Activated naive CD4-positive, alpha-beta T cell treated with anti-CD3 and anti-CD28 coated beads for 36 hours (primary cell): ENCODE measurements at regions not wholly inside any gene's neighbourhood (a gene's known extent, or its start where the extent isn't known, plus 50 kb on each side); places are given as distances from the start of the nearest gene placed in this dataset.
"Not testable (repeated sequence)": the region's sequence is repeated elsewhere in the genome, so short reads cannot be mapped to it uniquely, and the experiment has no call there.

ENCODE experiments used
- CTCF ChIA-PET: fragments of 350-600 bp; sonication (Branson Sonifier 250); formaldehyde crosslinking; loops from one replicate; lab custom pipeline; 2021; ENCODE audit warnings: antibody characterized with exemption; lab: Charles Lee
- DNase-seq: peaks from one replicate; pipeline ENCODE4 v3.0.0-alpha.2; 2020
- H3K27ac Mint-ChIP-seq: one replicate; pipeline ENCODE4 v1.8.0; 2021; ENCODE audit warnings: mild to moderate bottlenecking, mixed read lengths
- H3K27me3 Mint-ChIP-seq: one replicate; pipeline ENCODE4 v1.8.0; 2021; ENCODE audit warnings: low read depth, mixed read lengths
- H3K36me3 Mint-ChIP-seq: one replicate; pipeline ENCODE4 v1.8.0; 2021; ENCODE audit warnings: low read depth, mixed read lengths
- H3K4me1 Mint-ChIP-seq: one replicate; pipeline ENCODE4 v1.8.0; 2021; ENCODE audit warnings: low read depth, mixed read lengths
- H3K4me3 Mint-ChIP-seq: one replicate; pipeline ENCODE4 v1.8.0; 2021; ENCODE audit warnings: mild to moderate bottlenecking, moderate library complexity, mixed read lengths
- H3K9me3 Mint-ChIP-seq: one replicate; pipeline ENCODE4 v1.8.0; 2021; ENCODE audit warnings: mixed read lengths
- intact Hi-C: fragments of 100-400 bp; cut with micrococcal nuclease; formaldehyde crosslinking; loops from one replicate; pipeline ENCODE4 v1.15.1; 2023

GRCh38 chr1:78310261-78310660 lies 180.5 kb upstream of the PTGFR start:
- DNase-seq, H3K9me3 Mint-ChIP-seq, H3K4me1 Mint-ChIP-seq, H3K36me3 Mint-ChIP-seq, H3K27ac Mint-ChIP-seq, intact Hi-C loops, CTCF ChIA-PET, H3K4me3 Mint-ChIP-seq, H3K27me3 Mint-ChIP-seq: not testable (repeated sequence)

GRCh38 chr1:78318011-78318410 lies 172.8 kb upstream of the PTGFR start:
- intact Hi-C loops, result no loop called here
- no peak for DNase-seq
- Mint-ChIP-seq H3K4me1 (no peaks in the 10 kb centered on the region), H3K36me3 (no peaks in the 10 kb centered on the region), H3K27me3 (no peaks in the 10 kb centered on the region), H3K27ac (no peak overlapping the region), H3K4me3 (no peak overlapping the region), H3K9me3 (peaks cover 2% of the 10 kb centered on the region)
- CTCF ChIA-PET, result no interaction called here

- no peak overlapping the region for H3K27ac Mint-ChIP-seq
- CTCF ChIA-PET, result interaction anchor here (0.6 kb wide), 1 partner anchor 35 kb away, joined by 3 read pairs; no protein-coding TSS in a partner anchor
- no peaks in the 10 kb centered on the region for H3K36me3 Mint-ChIP-seq
- no peaks in the 10 kb centered on the region for H3K4me1 Mint-ChIP-seq
- intact Hi-C loops, result no loop called here
- no peaks in the 10 kb centered on the region for H3K27me3 Mint-ChIP-seq
- H3K4me3 Mint-ChIP-seq, result no peak overlapping the region
- H3K9me3 Mint-ChIP-seq, result no peaks in the 10 kb centered on the region
- DNase-seq, result no peak
These were observed 171.2 kb upstream of the PTGFR start for GRCh38 chr1:78319603-78320002.

- DNase-seq, result no peak
- Mint-ChIP-seq H3K4me3 (no peak overlapping the region), H3K27ac (no peak overlapping the region), H3K36me3 (no peaks in the 10 kb centered on the region), H3K9me3 (no peaks in the 10 kb centered on the region), H3K27me3 (no peaks in the 10 kb centered on the region), H3K4me1 (no peaks in the 10 kb centered on the region)
- CTCF ChIA-PET, result interaction anchor here (0.6 to 0.7 kb wide), 2 partner anchors 29 to 181 kb away, joined by 3 read pairs; no protein-coding TSS in a partner anchor
- intact Hi-C loops, result no loop called here
These were observed 167.7 kb upstream of the PTGFR start for GRCh38 chr1:78322928-78323680.

GRCh38 chr1:78325293-78325692 lies 165.5 kb upstream of the PTGFR start:
- no peak for DNase-seq
- Mint-ChIP-seq H3K27ac (no peak overlapping the region), H3K4me1 (no peaks in the 10 kb centered on the region), H3K4me3 (no peak overlapping the region), H3K27me3 (peaks cover 2% of the 10 kb centered on the region), H3K36me3 (no peaks in the 10 kb centered on the region), H3K9me3 (no peaks in the 10 kb centered on the region)
- intact Hi-C loops, result no loop called here
- CTCF ChIA-PET, result no interaction called here

- DNase-seq, result no peak
- no peaks in the 10 kb centered on the region for H3K9me3 Mint-ChIP-seq
- no peaks in the 10 kb centered on the region for H3K36me3 Mint-ChIP-seq
- H3K27me3 Mint-ChIP-seq, result peaks cover 2% of the 10 kb centered on the region
- no peaks in the 10 kb centered on the region for H3K4me1 Mint-ChIP-seq
- no peak overlapping the region for H3K27ac Mint-ChIP-seq
- intact Hi-C loops, result no loop called here
- no peak overlapping the region for H3K4me3 Mint-ChIP-seq
- CTCF ChIA-PET, result no interaction called here
These were observed 161.3 kb upstream of the PTGFR start for GRCh38 chr1:78329475-78329874.

- Mint-ChIP-seq H3K27ac (no peak overlapping the region), H3K27me3 (peaks cover 2% of the 10 kb centered on the region)
- CTCF ChIA-PET, result no interaction called here
These were observed 159.0 kb upstream of the PTGFR start for GRCh38 chr1:78331799-78332198.

GRCh38 chr1:78333502-78333901 lies 157.3 kb upstream of the PTGFR start:
- no peaks in the 10 kb centered on the region for H3K36me3 Mint-ChIP-seq
- intact Hi-C loops, result loop anchor here (1.0 to 10.0 kb wide), 3 partner anchors 189 to 343 kb away; no protein-coding TSS in a partner anchor
- H3K27me3 Mint-ChIP-seq, result peaks cover 2% of the 10 kb centered on the region
- H3K4me3 Mint-ChIP-seq, result no peak overlapping the region
- no peak overlapping the region for H3K27ac Mint-ChIP-seq
- CTCF ChIA-PET, result interaction anchor here (0.7 to 2.0 kb wide), 9 partner anchors 8 to 273 kb away, joined by 3 to 6 read pairs (median 4); no protein-coding TSS in a partner anchor
- peaks cover 2% of the 10 kb centered on the region for H3K9me3 Mint-ChIP-seq
- no peaks in the 10 kb centered on the region for H3K4me1 Mint-ChIP-seq
- peak; percentile 8 for DNase-seq

More at GRCh38 chr1:78331799-78332198, 159.0 kb upstream of the PTGFR start:
- H3K4me1 Mint-ChIP-seq, result no peaks in the 10 kb centered on the region
- intact Hi-C loops, result loop anchor here (10.0 kb wide), 1 partner anchor 187 kb away; no protein-coding TSS in a partner anchor
- H3K4me3 Mint-ChIP-seq, result no peak overlapping the region
- no peak for DNase-seq
- no peaks in the 10 kb centered on the region for H3K36me3 Mint-ChIP-seq
- peaks cover 1% of the 10 kb centered on the region for H3K9me3 Mint-ChIP-seq

GRCh38 chr1:78334114-78334513 lies 156.7 kb upstream of the PTGFR start:
- peaks cover 2% of the 10 kb centered on the region for H3K27me3 Mint-ChIP-seq
- no peaks in the 10 kb centered on the region for H3K4me1 Mint-ChIP-seq
- CTCF ChIA-PET, result interaction anchor here (0.7 to 2.0 kb wide), 11 partner anchors 8 to 273 kb away, joined by 3 to 6 read pairs (median 3); no protein-coding TSS in a partner anchor
- H3K36me3 Mint-ChIP-seq, result no peaks in the 10 kb centered on the region
- H3K27ac Mint-ChIP-seq, result no peak overlapping the region
- no peak overlapping the region for H3K4me3 Mint-ChIP-seq
- no peak for DNase-seq
- H3K9me3 Mint-ChIP-seq, result peaks cover 2% of the 10 kb centered on the region
- intact Hi-C loops, result loop anchor here (10.0 kb wide), 1 partner anchor 189 kb away; no protein-coding TSS in a partner anchor

GRCh38 chr1:78334952-78335351 lies 155.8 kb upstream of the PTGFR start:
- intact Hi-C loops, result loop anchor here (10.0 kb wide), 1 partner anchor 190 kb away; no protein-coding TSS in a partner anchor
- CTCF ChIA-PET, result interaction anchor here (0.9 to 1.6 kb wide), 2 partner anchors 13 to 164 kb away, joined by 3 read pairs; no protein-coding TSS in a partner anchor
- H3K4me1 Mint-ChIP-seq, result no peaks in the 10 kb centered on the region
- no peak overlapping the region for H3K4me3 Mint-ChIP-seq
- no peaks in the 10 kb centered on the region for H3K36me3 Mint-ChIP-seq
- H3K27me3 Mint-ChIP-seq, result no peaks in the 10 kb centered on the region
- H3K9me3 Mint-ChIP-seq, result peaks cover 2% of the 10 kb centered on the region
- DNase-seq, result no peak
- no peak overlapping the region for H3K27ac Mint-ChIP-seq

GRCh38 chr1:78336751-78337150 lies 154.0 kb upstream of the PTGFR start:
- H3K9me3 Mint-ChIP-seq, CTCF ChIA-PET, H3K4me1 Mint-ChIP-seq, H3K36me3 Mint-ChIP-seq, H3K4me3 Mint-ChIP-seq, H3K27me3 Mint-ChIP-seq, H3K27ac Mint-ChIP-seq, DNase-seq: not testable (repeated sequence)
- intact Hi-C loops, result loop anchor here (10.0 kb wide), 1 partner anchor 192 kb away; no protein-coding TSS in a partner anchor

GRCh38 chr1:78339490-78339889 lies 151.3 kb upstream of the PTGFR start:
- H3K9me3 Mint-ChIP-seq, result peaks cover 2% of the 10 kb centered on the region
- H3K27me3 Mint-ChIP-seq, result no peaks in the 10 kb centered on the region
- CTCF ChIA-PET, result no interaction called here
- H3K4me3 Mint-ChIP-seq, result no peak overlapping the region
- intact Hi-C loops, result loop anchor here (10.0 kb wide), 1 partner anchor 195 kb away; no protein-coding TSS in a partner anchor
- no peak for DNase-seq
- no peaks in the 10 kb centered on the region for H3K36me3 Mint-ChIP-seq
- no peaks in the 10 kb centered on the region for H3K4me1 Mint-ChIP-seq
- H3K27ac Mint-ChIP-seq, result no peak overlapping the region

GRCh38 chr1:78340006-78340405 lies 150.8 kb upstream of the PTGFR start:
- no peak overlapping the region for H3K27ac Mint-ChIP-seq
- H3K4me3 Mint-ChIP-seq, result no peak overlapping the region
- DNase-seq, result no peak
- H3K9me3 Mint-ChIP-seq, result peaks cover 2% of the 10 kb centered on the region
- CTCF ChIA-PET, result no interaction called here
- intact Hi-C loops, result no loop called here
- H3K4me1 Mint-ChIP-seq, result no peaks in the 10 kb centered on the region
- peaks cover under 1% of the 10 kb centered on the region for H3K27me3 Mint-ChIP-seq
- H3K36me3 Mint-ChIP-seq, result no peaks in the 10 kb centered on the region
